ENCODE measurements at regions not wholly inside any gene's neighbourhood (a gene's known extent, or its start where the extent isn't known, plus 50 kb on each side); places are given as distances from the start of the nearest gene placed in this dataset.
"Not testable (repeated sequence)": the region's sequence is repeated elsewhere in the genome, so short reads cannot be mapped to it uniquely, and the experiment has no call there.

DNA sequence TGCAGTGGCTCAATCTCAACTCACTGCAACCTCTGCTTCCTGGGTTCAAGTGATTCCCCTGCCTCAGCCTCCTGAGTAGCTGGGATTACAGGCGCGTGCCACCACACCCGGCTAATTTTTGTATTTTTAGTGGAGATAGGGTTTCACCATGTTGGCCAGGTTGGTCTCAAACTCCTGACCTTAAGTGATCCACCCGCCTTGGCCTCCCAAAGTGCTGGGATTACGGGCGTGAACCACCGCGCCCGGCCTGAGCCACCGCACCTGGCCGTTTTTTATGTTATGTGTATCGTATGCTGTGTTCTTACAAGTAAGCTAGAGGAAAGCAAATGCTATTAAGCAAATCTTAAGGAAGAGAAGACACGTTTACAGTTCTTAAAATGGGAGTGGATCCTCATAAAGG, 141.8 kb downstream of the DNAJB6 start:
- not testable (repeated sequence) for TF ChIP-seq POLR2A (IDR thresholded peaks at IDR 0.05; ENCODE audit: control extremely low read depth in 1 of 2, low read depth in 2 of 2, low read length in 2 of 2); CEBPB (IDR thresholded peaks at IDR 0.05; ENCODE audit: low read depth, low read length); EZH2 (IDR thresholded peaks at IDR 0.05; ENCODE audit: low read depth, low read length, severe bottlenecking); SRF (IDR thresholded peaks at IDR 0.05; ENCODE audit: low read depth, low read length); CTBP2 (IDR thresholded peaks at IDR 0.05; ENCODE audit: borderline replicate concordance, insufficient read depth, insufficient read length, low read length)
- TF ChIP-seq, protein P1, sequence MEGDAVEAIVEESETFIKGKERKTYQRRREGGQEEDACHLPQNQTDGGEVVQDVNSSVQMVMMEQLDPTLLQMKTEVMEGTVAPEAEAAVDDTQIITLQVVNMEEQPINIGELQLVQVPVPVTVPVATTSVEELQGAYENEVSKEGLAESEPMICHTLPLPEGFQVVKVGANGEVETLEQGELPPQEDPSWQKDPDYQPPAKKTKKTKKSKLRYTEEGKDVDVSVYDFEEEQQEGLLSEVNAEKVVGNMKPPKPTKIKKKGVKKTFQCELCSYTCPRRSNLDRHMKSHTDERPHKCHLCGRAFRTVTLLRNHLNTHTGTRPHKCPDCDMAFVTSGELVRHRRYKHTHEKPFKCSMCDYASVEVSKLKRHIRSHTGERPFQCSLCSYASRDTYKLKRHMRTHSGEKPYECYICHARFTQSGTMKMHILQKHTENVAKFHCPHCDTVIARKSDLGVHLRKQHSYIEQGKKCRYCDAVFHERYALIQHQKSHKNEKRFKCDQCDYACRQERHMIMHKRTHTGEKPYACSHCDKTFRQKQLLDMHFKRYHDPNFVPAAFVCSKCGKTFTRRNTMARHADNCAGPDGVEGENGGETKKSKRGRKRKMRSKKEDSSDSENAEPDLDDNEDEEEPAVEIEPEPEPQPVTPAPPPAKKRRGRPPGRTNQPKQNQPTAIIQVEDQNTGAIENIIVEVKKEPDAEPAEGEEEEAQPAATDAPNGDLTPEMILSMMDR (IDR thresholded peaks at IDR 0.05; ENCODE audit: control extremely low read depth in 1 of 3, insufficient read depth in 1 of 3, low read depth in 1 of 3, low read length in 3 of 3): not testable (repeated sequence)
- TF ChIP-seq, protein P2, sequence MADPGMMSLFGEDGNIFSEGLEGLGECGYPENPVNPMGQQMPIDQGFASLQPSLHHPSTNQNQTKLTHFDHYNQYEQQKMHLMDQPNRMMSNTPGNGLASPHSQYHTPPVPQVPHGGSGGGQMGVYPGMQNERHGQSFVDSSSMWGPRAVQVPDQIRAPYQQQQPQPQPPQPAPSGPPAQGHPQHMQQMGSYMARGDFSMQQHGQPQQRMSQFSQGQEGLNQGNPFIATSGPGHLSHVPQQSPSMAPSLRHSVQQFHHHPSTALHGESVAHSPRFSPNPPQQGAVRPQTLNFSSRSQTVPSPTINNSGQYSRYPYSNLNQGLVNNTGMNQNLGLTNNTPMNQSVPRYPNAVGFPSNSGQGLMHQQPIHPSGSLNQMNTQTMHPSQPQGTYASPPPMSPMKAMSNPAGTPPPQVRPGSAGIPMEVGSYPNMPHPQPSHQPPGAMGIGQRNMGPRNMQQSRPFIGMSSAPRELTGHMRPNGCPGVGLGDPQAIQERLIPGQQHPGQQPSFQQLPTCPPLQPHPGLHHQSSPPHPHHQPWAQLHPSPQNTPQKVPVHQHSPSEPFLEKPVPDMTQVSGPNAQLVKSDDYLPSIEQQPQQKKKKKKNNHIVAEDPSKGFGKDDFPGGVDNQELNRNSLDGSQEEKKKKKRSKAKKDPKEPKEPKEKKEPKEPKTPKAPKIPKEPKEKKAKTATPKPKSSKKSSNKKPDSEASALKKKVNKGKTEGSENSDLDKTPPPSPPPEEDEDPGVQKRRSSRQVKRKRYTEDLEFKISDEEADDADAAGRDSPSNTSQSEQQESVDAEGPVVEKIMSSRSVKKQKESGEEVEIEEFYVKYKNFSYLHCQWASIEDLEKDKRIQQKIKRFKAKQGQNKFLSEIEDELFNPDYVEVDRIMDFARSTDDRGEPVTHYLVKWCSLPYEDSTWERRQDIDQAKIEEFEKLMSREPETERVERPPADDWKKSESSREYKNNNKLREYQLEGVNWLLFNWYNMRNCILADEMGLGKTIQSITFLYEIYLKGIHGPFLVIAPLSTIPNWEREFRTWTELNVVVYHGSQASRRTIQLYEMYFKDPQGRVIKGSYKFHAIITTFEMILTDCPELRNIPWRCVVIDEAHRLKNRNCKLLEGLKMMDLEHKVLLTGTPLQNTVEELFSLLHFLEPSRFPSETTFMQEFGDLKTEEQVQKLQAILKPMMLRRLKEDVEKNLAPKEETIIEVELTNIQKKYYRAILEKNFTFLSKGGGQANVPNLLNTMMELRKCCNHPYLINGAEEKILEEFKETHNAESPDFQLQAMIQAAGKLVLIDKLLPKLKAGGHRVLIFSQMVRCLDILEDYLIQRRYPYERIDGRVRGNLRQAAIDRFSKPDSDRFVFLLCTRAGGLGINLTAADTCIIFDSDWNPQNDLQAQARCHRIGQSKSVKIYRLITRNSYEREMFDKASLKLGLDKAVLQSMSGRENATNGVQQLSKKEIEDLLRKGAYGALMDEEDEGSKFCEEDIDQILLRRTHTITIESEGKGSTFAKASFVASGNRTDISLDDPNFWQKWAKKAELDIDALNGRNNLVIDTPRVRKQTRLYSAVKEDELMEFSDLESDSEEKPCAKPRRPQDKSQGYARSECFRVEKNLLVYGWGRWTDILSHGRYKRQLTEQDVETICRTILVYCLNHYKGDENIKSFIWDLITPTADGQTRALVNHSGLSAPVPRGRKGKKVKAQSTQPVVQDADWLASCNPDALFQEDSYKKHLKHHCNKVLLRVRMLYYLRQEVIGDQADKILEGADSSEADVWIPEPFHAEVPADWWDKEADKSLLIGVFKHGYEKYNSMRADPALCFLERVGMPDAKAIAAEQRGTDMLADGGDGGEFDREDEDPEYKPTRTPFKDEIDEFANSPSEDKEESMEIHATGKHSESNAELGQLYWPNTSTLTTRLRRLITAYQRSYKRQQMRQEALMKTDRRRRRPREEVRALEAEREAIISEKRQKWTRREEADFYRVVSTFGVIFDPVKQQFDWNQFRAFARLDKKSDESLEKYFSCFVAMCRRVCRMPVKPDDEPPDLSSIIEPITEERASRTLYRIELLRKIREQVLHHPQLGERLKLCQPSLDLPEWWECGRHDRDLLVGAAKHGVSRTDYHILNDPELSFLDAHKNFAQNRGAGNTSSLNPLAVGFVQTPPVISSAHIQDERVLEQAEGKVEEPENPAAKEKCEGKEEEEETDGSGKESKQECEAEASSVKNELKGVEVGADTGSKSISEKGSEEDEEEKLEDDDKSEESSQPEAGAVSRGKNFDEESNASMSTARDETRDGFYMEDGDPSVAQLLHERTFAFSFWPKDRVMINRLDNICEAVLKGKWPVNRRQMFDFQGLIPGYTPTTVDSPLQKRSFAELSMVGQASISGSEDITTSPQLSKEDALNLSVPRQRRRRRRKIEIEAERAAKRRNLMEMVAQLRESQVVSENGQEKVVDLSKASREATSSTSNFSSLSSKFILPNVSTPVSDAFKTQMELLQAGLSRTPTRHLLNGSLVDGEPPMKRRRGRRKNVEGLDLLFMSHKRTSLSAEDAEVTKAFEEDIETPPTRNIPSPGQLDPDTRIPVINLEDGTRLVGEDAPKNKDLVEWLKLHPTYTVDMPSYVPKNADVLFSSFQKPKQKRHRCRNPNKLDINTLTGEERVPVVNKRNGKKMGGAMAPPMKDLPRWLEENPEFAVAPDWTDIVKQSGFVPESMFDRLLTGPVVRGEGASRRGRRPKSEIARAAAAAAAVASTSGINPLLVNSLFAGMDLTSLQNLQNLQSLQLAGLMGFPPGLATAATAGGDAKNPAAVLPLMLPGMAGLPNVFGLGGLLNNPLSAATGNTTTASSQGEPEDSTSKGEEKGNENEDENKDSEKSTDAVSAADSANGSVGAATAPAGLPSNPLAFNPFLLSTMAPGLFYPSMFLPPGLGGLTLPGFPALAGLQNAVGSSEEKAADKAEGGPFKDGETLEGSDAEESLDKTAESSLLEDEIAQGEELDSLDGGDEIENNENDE (IDR thresholded peaks at IDR 0.05; ENCODE audit: insufficient replicate concordance, low read length): not testable (repeated sequence)
- TF ChIP-seq, protein P3, sequence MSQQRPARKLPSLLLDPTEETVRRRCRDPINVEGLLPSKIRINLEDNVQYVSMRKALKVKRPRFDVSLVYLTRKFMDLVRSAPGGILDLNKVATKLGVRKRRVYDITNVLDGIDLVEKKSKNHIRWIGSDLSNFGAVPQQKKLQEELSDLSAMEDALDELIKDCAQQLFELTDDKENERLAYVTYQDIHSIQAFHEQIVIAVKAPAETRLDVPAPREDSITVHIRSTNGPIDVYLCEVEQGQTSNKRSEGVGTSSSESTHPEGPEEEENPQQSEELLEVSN (IDR thresholded peaks at IDR 0.05): not testable (repeated sequence)
